Stimulated activated CD4-positive, alpha-beta T cell treated with anti-CD3 and anti-CD28 coated beads, Interleukin-2, amount 100 ng/mL, for 48 hours (primary cell): ENCODE measurements at regions not wholly inside any gene's neighbourhood (a gene's known extent, or its start where the extent isn't known, plus 50 kb on each side); places are given as distances from the start of the nearest gene placed in this dataset.
"Not testable (repeated sequence)": the region's sequence is repeated elsewhere in the genome, so short reads cannot be mapped to it uniquely, and the experiment has no call there.

Source experiments
- DNase-seq, 2 donors: peaks; one replicate each; pipeline ENCODE4 v3.0.0-alpha.2; 2020

DNA sequence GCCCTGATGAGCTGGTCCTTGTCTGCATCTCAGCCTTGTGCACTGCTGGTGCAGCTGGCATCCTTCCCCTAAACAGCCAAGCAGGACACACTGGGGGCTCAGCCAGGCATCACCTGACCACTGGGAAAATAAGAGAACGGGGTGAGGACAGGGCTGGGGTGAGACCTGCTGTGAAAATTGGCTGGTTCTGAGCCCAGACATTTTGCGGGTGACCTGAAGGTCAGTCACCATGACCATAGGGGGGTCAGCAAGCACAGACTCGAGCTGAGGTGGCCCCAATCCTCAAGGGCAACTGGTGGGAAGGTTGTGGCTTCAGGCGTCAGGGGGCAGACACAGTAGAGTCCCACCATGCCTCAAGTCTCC lies 144.9 kb upstream of the TWIST2 start:
- no peak for DNase-seq

DNA sequence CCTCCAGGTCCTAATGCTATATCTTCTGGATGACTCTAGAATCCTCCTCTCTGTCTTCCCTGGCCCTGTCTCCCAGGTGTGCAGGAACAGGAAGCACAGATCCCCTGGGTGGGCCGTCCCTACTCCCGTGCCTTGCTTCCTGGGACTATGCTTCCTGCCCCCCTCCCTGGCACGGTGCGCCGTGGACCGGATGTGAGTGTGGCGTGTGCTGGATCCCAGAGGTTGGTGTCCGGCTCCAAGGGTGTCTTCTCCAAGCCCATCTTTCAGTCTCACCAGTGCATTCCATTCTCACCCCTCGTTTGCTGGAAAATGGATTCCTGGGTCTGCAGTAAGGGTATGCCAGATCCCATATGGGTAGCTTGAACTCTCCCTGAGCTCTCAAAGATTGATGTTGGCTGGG lies 144.4 kb upstream of the TWIST2 start:
- no peak for DNase-seq

GRCh38 chr2:238704471-238705225 lies 143.2 kb upstream of the TWIST2 start:
- no peak for DNase-seq

- no peak for DNase-seq
Observed at GRCh38 chr2:238706163-238706562, 141.7 kb upstream of the TWIST2 start.

GRCh38 chr2:238706673-238707072 lies 141.2 kb upstream of the TWIST2 start:
- no peak for DNase-seq

DNA sequence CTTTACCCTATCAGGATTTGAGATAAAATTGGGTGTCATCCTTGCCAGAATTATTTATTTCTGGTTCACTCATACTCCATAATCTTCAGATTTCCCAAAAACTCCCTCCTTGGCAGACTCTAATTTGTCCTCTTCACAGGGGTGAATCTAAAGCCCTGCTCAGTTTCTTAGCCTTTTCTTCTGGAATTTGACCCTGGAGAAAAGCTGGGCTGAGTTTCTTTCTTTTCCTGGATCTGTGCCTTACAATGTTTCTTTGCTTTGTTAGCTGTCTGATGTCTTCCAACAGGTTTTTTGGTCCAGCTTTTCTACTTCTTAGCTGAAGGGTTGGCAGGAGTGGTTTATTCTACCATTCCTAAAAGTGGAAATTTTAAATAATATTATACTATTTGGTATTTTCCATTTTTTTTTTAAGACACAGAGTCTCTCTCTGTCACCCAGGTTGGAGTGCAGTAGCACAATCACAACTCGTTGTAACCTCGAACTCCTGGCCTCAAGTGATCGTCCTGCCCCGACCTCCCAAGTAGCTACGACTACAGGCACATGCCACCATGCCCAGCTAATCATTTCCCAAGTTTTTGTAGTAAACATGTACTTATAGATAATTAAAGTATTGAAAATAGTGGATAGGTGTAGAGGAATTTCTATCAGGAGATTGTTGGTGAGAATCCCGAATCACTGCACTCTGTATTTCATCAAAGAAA lies 138.4 kb upstream of the TWIST2 start:
- no peak for DNase-seq

DNA sequence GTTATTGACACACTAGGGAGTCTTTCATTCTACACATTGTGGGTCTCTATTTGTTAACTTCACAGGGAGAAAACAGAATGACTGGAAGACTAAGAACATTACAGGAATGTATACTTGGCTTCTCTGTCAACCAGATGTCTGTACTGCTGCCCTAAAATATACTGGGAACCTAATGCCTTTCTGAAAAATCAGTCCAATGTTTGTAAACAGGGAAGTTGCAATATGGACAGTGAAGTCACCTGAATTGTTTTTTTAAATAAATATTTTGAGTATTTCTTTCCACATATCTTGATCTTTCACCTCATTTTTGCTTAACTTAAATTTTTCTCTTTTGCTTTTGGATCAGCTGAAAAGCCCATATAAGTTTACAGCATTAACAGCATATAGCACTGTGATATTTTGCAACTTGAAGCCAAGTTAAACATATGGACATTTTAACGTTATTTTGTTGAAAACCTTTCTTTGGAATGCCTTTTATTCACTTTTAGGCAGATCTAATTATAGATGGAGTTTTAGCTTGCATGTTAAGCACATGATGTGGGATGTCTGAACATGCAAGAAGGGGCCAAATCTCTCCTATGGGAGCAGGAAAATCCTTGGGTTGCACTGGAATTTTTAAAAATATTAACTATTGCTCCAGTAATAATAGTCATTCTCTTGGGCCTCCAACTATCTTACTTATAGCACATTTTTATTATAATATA lies 137.7 kb upstream of the TWIST2 start:
- no peak for DNase-seq

- no peak for DNase-seq
Observed at GRCh38 chr2:238710787-238711186, 137.1 kb upstream of the TWIST2 start.

DNA sequence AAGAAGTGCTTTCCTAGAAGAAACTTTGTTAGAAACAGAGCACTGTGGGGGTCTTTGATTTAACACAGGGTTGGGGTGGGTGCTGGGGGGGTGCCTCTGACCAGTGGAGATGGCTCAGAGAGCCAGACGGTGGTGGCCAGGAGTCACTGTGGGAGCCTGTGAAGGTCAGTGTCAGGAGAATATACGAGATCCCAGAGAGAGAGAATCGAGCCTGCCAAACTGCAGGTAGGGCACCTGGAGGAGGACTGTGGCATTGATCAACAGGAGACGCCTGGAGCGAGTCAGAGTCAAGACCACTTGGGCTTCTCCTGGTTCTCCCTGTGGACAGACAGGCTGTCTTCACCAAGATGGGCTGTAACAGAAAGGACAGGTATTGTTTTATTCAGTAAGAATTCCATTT lies 136.5 kb upstream of the TWIST2 start:
- DNase-seq, result no peak

- DNase-seq, result no peak
Observed at GRCh38 chr2:238712011-238712410, 135.9 kb upstream of the TWIST2 start.

DNA sequence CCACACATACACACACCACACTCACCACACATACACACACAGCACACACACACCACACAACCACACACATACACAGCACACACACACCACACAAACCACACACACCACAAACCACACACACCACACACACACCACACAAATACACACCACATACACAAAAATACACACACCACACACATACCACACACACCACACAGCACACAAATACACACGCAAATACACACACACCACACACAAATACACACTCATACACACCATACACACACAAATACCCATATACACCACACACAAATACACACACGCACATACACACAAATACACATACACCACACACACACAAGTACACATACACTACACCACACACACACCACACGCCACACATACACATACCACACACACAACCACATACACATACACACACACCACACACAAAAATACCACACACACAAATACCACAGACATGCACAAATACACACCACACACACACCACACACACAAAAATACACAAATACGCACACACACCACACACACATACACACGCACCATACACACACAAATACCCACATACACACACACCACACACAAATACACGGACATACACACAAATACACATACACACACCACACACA lies 134.6 kb upstream of the TWIST2 start:
- no peak for DNase-seq

DNA sequence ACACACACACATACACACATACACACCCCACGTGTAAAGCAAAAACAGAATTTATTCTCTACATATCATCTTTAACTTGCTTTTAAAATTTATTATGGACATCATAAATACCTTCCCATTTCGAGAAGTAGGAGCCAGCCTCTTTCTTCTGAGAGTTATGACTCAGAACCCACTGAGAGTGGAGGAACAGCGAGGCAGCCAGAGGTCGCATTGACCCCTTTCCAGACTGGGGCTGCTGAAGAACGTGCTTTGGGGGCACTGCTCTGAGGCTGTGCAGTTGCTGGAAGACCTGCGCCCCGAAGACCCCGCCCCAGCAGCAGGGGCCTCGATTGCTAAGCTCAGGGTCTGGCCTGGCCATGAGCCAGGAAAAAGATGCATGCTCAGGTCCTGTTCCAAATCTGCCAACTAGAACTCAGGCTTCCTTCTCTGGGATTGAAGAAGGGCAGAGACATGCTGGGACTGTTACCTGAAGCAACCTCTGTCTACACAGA lies 133.8 kb upstream of the TWIST2 start:
- no peak for DNase-seq

- DNase-seq, result no peak
Observed at GRCh38 chr2:238716171-238716570, 131.7 kb upstream of the TWIST2 start.

- no peak for DNase-seq
Observed at GRCh38 chr2:238716585-238716984, 131.3 kb upstream of the TWIST2 start.

- no peak for DNase-seq
Observed at GRCh38 chr2:238717084-238717483, 130.8 kb upstream of the TWIST2 start.

- no peak for DNase-seq
Observed at GRCh38 chr2:238719641-238720040, 128.2 kb upstream of the TWIST2 start.

GRCh38 chr2:238720232-238720672 lies 127.6 kb upstream of the TWIST2 start:
- DNase-seq, result peak; percentile 59 to 62

GRCh38 chr2:238722181-238722580 lies 125.7 kb upstream of the TWIST2 start:
- no peak for DNase-seq

- no peak for DNase-seq
Observed at GRCh38 chr2:238722883-238723282, 125.0 kb upstream of the TWIST2 start.

DNA sequence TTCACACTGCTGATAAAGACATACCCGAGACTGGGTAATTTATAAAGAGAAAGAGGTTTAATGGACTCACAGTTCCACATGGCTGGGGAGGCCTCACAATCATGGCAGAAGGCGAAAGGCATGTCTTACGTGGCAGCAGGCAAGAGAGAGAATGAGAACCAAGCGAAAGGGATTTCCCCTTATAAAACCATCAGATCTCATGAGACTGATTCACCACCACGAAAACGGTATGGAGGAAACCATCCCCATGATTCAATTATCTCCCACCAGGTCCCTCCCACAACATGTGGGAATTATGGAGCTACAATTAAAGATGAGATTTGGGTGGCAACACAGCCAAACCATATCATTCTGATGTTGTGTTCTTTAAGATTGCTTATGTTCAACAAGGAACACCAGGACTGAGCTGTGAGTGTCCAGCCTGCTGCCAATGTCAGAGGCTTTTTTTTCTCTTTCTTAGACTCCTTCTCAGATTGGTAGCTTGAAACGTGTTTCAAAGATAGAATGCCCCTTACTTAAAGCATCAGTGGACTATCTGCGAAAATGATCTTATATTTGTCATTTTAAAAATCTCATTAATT lies 124.1 kb upstream of the TWIST2 start:
- DNase-seq, result not testable (repeated sequence)

DNA sequence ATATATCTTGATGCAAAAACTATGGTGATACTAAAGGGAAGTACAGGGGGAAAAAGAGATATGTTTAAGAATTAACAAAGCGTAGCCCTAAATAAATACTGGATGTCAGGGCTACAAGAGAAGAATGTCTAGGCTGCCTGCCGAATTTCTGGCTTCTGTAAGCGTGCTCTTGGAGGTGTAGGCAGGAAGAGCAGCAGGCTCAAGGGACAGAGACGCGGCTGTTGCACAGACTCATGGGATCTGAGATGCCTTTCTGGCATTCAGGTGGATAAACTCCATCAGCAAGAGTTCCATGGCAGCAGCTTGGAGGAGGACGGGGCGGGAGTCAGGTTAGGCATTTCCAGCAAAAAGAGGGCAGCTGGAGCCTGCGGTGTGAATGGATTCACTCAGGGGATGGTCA lies 123.2 kb upstream of the TWIST2 start:
- no peak for DNase-seq

DNA sequence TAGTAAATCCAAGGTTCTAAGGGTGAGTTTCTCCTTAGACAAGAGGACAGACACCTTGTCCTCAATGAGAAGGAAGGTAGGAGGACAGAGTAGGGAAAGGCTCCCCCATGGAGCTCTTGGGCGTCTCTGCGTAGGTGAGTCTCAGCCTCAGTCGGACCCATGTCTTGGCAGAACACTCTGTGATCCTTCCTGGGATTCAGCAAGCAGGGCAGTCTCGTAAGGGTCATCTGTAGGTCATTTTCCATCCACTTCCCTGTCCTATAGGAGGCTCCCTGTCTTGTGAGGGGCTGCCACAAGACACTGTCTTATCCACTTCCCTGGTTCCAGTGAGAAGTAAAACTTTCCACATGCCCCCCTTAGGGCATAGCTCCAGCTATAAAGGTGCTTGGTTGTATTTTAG lies 122.6 kb upstream of the TWIST2 start:
- DNase-seq, result no peak
